ENCODE measurements at regions not wholly inside any gene's neighbourhood (a gene's known extent, or its start where the extent isn't known, plus 50 kb on each side); places are given as distances from the start of the nearest gene placed in this dataset.

DNA sequence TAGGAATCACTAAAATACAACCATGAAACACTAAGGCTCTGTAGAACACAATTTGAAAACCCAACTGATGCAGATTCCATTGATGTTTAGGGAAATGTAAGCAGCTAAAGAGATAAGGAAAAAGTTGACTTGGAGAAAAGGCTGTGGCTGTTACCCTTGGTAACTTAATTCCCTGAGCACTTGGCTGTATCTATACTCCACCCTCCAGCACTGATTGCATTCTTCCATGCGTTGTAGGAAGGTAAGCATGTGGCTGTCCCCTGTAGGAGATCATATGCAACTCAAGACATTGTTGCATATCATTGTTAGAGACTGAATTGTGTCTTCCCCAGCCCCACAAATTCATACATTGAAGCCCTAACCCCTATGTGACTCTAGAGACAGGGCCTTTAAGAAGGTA lies 184.5 kb downstream of the CEMIP2 start:
- H2AFZ ChIP-seq (ENCODE audit: low read depth): no peak overlapping the region
- H3K9ac ChIP-seq: no peak overlapping the region
- no peak overlapping the region for H3K27ac ChIP-seq
- H4K20me1 ChIP-seq (ENCODE audit: insufficient read depth): no peaks in the 10 kb centered on the region
- TF ChIP-seq, protein P1, sequence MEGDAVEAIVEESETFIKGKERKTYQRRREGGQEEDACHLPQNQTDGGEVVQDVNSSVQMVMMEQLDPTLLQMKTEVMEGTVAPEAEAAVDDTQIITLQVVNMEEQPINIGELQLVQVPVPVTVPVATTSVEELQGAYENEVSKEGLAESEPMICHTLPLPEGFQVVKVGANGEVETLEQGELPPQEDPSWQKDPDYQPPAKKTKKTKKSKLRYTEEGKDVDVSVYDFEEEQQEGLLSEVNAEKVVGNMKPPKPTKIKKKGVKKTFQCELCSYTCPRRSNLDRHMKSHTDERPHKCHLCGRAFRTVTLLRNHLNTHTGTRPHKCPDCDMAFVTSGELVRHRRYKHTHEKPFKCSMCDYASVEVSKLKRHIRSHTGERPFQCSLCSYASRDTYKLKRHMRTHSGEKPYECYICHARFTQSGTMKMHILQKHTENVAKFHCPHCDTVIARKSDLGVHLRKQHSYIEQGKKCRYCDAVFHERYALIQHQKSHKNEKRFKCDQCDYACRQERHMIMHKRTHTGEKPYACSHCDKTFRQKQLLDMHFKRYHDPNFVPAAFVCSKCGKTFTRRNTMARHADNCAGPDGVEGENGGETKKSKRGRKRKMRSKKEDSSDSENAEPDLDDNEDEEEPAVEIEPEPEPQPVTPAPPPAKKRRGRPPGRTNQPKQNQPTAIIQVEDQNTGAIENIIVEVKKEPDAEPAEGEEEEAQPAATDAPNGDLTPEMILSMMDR (conservative IDR thresholded peaks at IDR 0.05; ENCODE audit: low read depth, low read length): no peak
- H3K27me3 ChIP-seq (ENCODE audit: insufficient read depth, low read depth): no peaks in the 10 kb centered on the region
- H3K79me2 ChIP-seq (ENCODE audit: insufficient read depth, low read depth): no peaks in the 10 kb centered on the region
- H3K4me2 ChIP-seq: no peak overlapping the region
- no peaks in the 10 kb centered on the region for H3K36me3 ChIP-seq (ENCODE audit: insufficient read depth)
- no peak overlapping the region for H3K4me3 ChIP-seq (IDR thresholded peaks at IDR 0.05; ENCODE audit: insufficient read depth, low read depth, low read length)
- H3K4me1 ChIP-seq (ENCODE audit: low read depth, poor library complexity, severe bottlenecking): no peaks in the 10 kb centered on the region

- Histone ChIP-seq H3K79me2 (ENCODE audit: insufficient read depth, low read depth) (no peaks in the 10 kb centered on the region), H2AFZ (ENCODE audit: low read depth) (no peak overlapping the region), H3K9ac (no peak overlapping the region), H3K36me3 (ENCODE audit: insufficient read depth) (no peaks in the 10 kb centered on the region), H3K4me2 (no peak overlapping the region), H3K4me1 (ENCODE audit: low read depth, poor library complexity, severe bottlenecking) (no peaks in the 10 kb centered on the region), H3K27me3 (ENCODE audit: insufficient read depth, low read depth) (no peaks in the 10 kb centered on the region), H4K20me1 (ENCODE audit: insufficient read depth) (no peaks in the 10 kb centered on the region), H3K27ac (no peak overlapping the region), H3K4me3 (IDR thresholded peaks at IDR 0.05; ENCODE audit: insufficient read depth, low read depth, low read length) (no peak overlapping the region)
- TF ChIP-seq, protein P1 (conservative IDR thresholded peaks at IDR 0.05; ENCODE audit: low read depth, low read length): no peak
These were observed 186.0 kb downstream of the CEMIP2 start for GRCh38 chr9:71582347-71582746.

GRCh38 chr9:71581101-71581500 lies 187.2 kb downstream of the CEMIP2 start:
- TF ChIP-seq, protein P1 (conservative IDR thresholded peaks at IDR 0.05; ENCODE audit: low read depth, low read length): no peak
- Histone ChIP-seq H4K20me1 (ENCODE audit: insufficient read depth) (no peaks in the 10 kb centered on the region), H3K36me3 (ENCODE audit: insufficient read depth) (no peaks in the 10 kb centered on the region), H2AFZ (ENCODE audit: low read depth) (no peak overlapping the region), H3K9ac (no peak overlapping the region), H3K4me2 (no peak overlapping the region), H3K27me3 (ENCODE audit: insufficient read depth, low read depth) (no peaks in the 10 kb centered on the region), H3K4me1 (ENCODE audit: low read depth, poor library complexity, severe bottlenecking) (no peaks in the 10 kb centered on the region), H3K79me2 (ENCODE audit: insufficient read depth, low read depth) (no peaks in the 10 kb centered on the region), H3K27ac (no peak overlapping the region), H3K4me3 (IDR thresholded peaks at IDR 0.05; ENCODE audit: insufficient read depth, low read depth, low read length) (no peak overlapping the region)

GRCh38 chr9:71571186-71571585 lies 197.1 kb downstream of the CEMIP2 start:
- Histone ChIP-seq H3K79me2 (ENCODE audit: insufficient read depth, low read depth) (no peaks in the 10 kb centered on the region), H3K4me3 (IDR thresholded peaks at IDR 0.05; ENCODE audit: insufficient read depth, low read depth, low read length) (no peak overlapping the region), H3K27me3 (ENCODE audit: insufficient read depth, low read depth) (no peaks in the 10 kb centered on the region), H3K4me1 (ENCODE audit: low read depth, poor library complexity, severe bottlenecking) (no peaks in the 10 kb centered on the region), H2AFZ (ENCODE audit: low read depth) (no peak overlapping the region), H4K20me1 (ENCODE audit: insufficient read depth) (no peaks in the 10 kb centered on the region), H3K4me2 (no peak overlapping the region), H3K27ac (no peak overlapping the region), H3K9ac (no peak overlapping the region), H3K36me3 (ENCODE audit: insufficient read depth) (no peaks in the 10 kb centered on the region)
- TF ChIP-seq, protein P1 (conservative IDR thresholded peaks at IDR 0.05; ENCODE audit: low read depth, low read length): no peak
